ENCODE measurements at regions not wholly inside any gene's neighbourhood (a gene's known extent, or its start where the extent isn't known, plus 50 kb on each side); places are given as distances from the start of the nearest gene placed in this dataset.
"Not testable (repeated sequence)": the region's sequence is repeated elsewhere in the genome, so short reads cannot be mapped to it uniquely, and the experiment has no call there.

DNA sequence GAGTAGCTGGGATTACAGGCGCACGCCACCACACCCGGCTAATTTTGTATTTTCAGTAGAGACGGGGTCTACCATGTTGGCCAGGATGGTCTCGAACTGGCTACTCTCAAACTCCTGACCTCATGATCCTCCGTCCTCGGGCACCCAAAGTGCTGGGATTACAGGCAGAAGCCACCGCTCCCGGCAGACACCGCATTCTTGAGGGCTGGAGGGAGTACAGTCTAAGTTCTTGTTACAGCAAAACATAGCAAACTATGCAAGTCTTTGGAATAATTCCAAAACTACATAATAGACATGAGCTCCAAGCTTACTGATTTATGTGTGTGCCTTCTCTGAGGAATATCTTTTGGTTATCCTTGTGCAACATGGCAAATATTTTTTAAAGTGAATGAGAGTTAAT lies 299.1 kb upstream of the ZNF658 start:
- WGBS, 2 donors (ENCODE audit: low coverage in 1 of 2): 59% methylated on average over 7 of the region's 10 CpGs; no CpG with 5 or more reads in 1 of the 2 donors
- H3K27me3 ChIP-seq, ATAC-seq, H3K4me1 ChIP-seq, H3K4me3 ChIP-seq, H3K36me3 ChIP-seq, H3K27ac ChIP-seq, H3K9me3 ChIP-seq: not testable (repeated sequence)

DNA sequence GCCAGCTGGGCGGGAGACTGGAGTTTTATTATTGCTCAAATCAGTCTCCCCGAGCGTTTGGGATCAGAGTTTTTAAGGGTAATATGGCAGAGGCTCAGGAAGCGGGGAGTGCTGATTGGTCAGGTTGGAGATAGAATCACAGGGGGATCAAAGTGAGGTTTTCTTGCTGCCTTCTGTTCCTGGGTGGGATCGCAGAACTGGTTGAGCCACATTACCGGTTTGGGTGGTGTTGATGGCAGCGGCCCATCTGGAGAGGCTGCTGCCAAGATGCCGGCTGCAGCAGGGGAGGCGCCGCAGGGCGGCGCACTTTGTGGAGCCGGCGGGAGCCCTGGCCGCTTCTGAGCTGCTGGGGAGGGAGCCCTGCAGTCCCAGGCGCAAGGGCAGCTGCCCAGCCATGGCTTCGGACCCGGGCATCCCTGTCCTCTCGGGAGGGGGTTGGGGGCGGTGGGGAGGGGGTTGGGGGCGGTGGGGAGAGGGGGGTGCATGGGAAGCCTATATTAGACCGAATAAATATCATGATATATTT lies 268.9 kb upstream of the ZNF658 start:
- H3K27me3 ChIP-seq, H3K27ac ChIP-seq, H3K4me3 ChIP-seq, H3K36me3 ChIP-seq, H3K9me3 ChIP-seq, H3K4me1 ChIP-seq, ATAC-seq: not testable (repeated sequence)
- WGBS, 2 donors (ENCODE audit: low coverage in 1 of 2): no CpG with 5 or more reads among the region's 22 CpGs

DNA sequence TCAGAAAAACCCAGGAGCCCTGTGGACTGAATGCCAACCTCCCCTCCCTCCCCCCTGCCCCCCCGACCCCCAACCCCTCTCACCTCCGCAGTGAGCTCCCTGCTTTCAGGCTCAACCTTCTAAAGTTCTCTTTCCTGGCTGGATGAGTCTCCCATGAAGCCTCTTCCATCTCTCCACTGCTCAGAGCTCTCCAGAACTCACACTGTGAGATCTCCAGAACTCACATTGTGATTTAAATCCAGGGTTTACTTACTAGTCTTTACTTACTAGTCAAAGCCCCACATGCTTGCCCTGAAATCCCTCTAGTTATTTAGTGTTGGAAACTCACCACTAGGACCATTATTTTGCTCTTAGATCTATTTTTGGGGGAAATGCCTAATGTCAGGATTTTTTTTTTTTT lies 252.8 kb upstream of the ZNF658 start:
- H3K9me3 ChIP-seq, ATAC-seq, H3K27ac ChIP-seq, H3K4me1 ChIP-seq, H3K27me3 ChIP-seq, H3K4me3 ChIP-seq, H3K36me3 ChIP-seq: not testable (repeated sequence)
- no CpG with 5 or more reads among the region's 2 CpGs for WGBS, 2 donors (ENCODE audit: low coverage in 1 of 2)

DNA sequence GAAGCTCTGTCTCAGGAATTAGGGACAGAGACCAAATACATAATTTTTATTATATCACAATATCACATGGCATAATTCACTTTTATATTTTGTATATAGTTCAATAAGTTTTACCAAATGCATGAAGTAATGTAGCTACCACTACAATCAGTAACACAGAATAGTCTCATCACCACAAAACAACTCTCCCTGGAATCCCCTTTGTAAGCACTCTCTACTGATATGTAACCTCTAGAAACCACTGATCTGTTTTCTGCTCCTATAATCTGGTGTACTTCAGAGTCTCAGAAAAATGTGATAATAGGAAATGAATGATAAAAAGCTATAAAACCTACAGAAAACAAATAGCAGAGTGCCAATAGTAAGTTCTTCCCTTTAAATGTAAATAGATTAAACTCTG lies 210.3 kb upstream of the ZNF658 start:
- not testable (repeated sequence) for H3K9me3 ChIP-seq, H3K4me1 ChIP-seq, H3K27me3 ChIP-seq, ATAC-seq, H3K4me3 ChIP-seq, H3K36me3 ChIP-seq, H3K27ac ChIP-seq

DNA sequence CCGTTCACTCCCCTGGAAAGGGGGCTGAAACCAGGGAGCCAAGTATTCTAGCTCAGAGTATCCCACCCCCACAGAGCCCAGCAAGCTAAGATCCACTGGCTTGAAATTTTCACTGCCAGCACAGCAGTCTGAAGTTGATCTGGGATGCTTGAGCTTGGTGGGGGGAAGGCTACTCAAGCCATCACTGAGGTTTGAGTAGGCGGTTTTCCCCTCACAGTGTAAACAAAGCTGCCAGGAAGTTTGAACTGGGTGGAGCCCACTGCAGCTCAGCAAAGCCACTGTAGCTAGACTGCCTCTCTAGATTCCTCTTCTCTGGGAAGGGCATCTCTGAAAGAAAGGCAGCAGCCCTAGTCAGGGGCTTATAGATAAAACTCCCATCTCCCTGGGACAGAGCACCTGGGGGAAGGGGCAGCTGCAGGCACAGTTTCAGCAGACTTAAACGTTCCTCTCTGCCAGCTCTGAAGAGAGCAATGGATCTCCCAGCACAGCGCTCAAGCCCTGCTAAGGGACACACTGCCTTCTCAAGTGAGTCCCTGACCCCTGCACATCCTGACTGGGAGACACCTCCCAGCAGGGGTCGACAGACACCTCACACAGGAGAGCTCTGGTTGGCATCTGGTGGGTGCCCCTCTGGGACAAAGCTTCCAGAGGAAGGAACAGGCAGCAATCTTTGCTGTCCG lies 204.8 kb upstream of the ZNF658 start:
- not testable (repeated sequence) for H3K4me3 ChIP-seq, H3K4me1 ChIP-seq, H3K27ac ChIP-seq, H3K36me3 ChIP-seq, H3K27me3 ChIP-seq, ATAC-seq, H3K9me3 ChIP-seq
- no CpG with 5 or more reads among the region's 6 CpGs for WGBS, 2 donors (ENCODE audit: low coverage in 1 of 2)

DNA sequence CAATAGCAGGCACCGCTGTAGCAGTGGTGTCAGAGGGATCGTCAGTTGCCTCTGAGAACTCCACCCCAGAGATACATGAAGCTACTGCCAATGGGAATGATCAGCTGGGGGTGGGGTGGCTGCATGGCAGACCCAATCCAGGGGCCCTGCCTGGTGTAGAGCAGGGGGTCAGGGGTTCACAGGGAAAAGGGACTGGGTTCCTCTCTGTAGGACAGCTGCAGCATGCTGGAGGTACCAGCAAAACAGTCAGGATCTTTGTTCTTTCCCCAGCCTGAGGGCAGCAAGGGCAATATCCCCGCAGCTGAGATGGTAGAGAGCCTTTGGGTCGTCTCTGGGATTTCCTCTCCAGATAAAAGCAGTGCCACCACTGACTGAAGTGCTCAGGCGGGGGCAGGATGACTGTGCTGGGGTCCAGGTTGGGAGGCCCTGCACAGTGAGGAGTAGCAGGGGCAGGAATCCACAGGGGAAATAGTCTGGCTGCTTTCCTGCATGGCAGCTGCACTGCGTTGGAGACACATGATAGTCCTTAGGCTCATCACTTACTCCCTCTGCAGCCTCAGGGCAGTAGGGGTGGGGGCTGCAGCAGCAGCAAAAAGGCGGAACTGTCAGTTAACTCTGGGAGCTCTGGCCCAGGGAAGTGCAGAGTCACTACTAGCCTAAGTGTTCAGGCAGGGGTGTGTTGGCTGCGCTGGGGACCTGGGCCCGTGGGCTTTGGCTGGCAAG lies 203.0 kb upstream of the ZNF658 start:
- not testable (repeated sequence) for ATAC-seq, H3K27ac ChIP-seq, H3K4me3 ChIP-seq, H3K36me3 ChIP-seq, H3K27me3 ChIP-seq, H3K4me1 ChIP-seq, H3K9me3 ChIP-seq
- WGBS, 2 donors (ENCODE audit: low coverage in 1 of 2): no CpG with 5 or more reads among the region's 9 CpGs

DNA sequence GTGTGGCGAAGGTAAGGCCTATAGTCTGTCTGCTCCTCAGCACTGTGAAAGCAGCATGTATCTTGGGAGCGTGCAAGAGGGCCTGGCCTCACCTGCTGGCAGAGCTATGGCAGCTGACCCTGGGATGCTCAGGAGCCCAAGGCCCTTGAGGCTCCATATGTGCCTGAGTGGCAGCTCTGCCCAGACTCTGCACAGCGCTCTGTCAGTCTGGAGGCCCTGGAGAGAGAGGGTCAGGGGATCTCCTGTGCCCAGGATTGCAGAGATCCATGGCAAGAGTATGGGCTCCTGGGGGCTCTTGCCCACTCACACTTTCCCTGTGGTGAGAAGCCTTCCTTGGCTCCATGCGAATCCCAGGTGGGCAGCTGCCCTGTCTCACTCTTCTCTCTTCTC lies 202.5 kb upstream of the ZNF658 start:
- not testable (repeated sequence) for H3K4me1 ChIP-seq, H3K4me3 ChIP-seq, H3K36me3 ChIP-seq, H3K27me3 ChIP-seq, ATAC-seq, H3K27ac ChIP-seq, H3K9me3 ChIP-seq
- no CpG with 5 or more reads among the region's 4 CpGs for WGBS, 2 donors (ENCODE audit: low coverage in 1 of 2)

DNA sequence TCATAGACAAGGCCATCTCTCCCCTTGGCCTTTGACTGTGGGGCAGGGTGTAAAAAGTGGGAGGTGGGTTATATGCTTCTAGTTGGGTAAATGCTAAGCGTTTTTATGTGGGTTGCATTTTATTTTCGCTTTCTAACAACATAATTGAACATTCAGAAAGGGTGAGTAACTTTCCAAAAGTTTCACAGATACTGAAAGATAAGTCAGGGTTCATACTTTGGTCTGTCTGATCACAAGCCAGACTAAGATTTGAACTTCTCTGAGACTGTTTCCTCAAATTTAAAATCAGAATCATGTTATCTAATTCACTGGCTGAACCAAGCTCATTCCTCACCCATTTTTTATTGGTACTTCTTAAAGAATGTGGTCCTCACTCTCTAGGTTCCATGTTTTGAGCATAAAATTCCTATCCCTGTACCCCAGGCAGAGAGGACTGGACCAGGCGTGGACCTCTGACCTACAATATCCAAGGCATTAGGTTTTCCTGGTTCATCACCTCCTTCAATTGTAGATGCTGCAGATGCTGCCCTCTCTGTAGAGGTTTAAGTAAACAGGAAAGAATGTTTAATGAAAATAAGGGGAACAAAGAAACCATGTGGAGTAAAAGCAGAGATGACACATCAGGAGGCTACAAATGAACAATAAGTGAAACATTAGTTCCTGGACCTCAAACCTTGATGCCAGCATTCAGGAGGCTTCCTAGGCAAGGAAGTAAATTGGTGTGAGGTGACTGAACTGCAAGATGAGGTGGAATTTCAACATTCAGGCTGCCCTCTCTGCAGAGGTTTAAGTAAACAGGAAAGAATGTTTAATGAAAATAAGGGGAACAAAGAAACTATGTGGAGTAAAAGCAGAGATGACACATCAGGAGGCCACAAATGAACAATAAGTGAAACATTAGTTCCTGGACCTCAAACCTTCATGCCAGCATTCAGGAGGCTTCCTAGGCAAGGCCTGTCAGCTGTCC lies 198.8 kb upstream of the ZNF658 start:
- not testable (repeated sequence) for H3K36me3 ChIP-seq, ATAC-seq, H3K9me3 ChIP-seq, H3K4me1 ChIP-seq, H3K27ac ChIP-seq, H3K27me3 ChIP-seq, H3K4me3 ChIP-seq
- no CpG with 5 or more reads among the region's 3 CpGs for WGBS, 2 donors (ENCODE audit: low coverage in 1 of 2)

DNA sequence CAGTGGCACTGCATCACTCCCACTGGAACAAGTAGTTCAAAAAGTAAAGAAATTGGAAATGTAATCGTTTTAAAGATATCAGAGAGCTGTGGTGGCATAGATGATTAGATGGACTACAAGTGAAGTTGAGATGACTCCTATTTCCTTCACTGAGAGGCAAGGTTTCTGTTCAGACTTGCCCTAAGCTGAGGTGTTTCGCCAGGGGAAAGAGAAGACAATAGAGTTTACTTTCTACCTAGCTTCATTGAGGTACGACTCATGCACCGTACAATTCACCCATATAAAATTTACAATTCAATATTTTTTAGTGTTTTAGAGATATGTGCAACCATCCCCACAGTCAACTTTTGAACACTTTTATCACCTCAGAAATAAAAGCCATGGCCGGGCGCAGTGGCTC lies 189.0 kb upstream of the ZNF658 start:
- H3K27me3 ChIP-seq, ATAC-seq, H3K4me1 ChIP-seq, H3K4me3 ChIP-seq, H3K9me3 ChIP-seq, H3K27ac ChIP-seq, H3K36me3 ChIP-seq: not testable (repeated sequence)
- no CpG with 5 or more reads among the region's 6 CpGs for WGBS, 2 donors (ENCODE audit: low coverage in 1 of 2)

DNA sequence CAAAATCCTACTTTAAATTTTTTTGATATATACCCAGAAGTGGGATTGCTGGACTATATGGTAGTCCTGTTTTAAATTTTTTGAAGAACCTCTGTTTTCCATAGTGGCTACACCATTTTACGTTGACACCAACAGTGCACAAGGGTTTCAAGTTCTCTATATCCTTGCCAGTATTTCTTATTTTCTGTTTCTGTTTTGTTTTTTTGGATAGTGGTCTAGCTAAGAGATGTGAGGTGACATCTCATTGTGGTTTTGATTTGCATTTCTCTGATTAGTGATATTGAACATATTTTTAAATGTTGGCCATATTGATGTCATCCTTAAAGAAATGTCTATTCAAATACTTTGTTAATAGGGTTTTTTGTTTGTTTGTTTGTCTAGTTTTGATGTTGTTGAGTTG lies 187.7 kb upstream of the ZNF658 start:
- H3K27me3 ChIP-seq, H3K9me3 ChIP-seq, ATAC-seq, H3K36me3 ChIP-seq, H3K4me3 ChIP-seq, H3K27ac ChIP-seq, H3K4me1 ChIP-seq: not testable (repeated sequence)
- WGBS, 2 donors (ENCODE audit: low coverage in 1 of 2): no CpG with 5 or more reads among the region's 1 CpG

DNA sequence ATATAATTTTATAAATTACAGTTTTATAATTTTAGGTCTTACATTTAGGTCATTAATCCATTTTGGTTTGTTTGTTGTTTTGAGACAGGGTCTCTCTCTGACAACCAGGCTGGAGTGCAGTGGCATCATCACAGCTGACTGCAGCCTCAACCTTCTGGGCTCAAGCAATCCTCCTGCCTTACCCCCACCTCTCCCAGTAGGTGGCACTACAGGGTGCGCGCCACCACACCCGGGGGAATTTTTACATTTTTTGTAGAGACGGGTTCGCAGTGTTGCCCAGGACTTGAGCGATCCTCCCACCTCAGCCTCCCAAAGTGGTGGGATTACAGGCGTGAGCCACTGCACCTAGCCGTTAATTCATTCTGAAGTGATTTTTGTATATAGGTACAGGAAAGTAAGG lies 187.0 kb upstream of the ZNF658 start:
- not testable (repeated sequence) for H3K27ac ChIP-seq, H3K4me3 ChIP-seq, ATAC-seq, H3K4me1 ChIP-seq, H3K36me3 ChIP-seq, H3K27me3 ChIP-seq, H3K9me3 ChIP-seq
- no CpG with 5 or more reads among the region's 8 CpGs for WGBS, 2 donors (ENCODE audit: low coverage in 1 of 2)

DNA sequence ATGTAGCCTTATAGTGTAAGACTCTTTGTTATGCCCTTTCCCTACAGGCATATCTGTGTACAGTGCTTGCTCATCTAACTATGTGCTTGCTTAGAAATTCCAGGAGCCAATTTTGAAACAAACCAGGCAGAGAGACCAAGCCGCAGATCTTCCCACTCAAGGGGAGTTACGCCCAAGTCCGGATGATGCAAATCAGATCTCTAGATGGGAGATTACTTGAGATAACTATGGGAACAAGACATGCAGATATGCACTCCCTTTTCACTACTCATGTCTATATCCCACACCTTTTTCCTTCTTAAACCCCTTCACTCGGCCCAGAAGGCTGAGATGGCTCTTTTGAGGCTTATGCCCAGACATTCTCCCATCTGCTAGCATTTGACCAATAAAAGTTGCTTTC lies 179.7 kb upstream of the ZNF658 start:
- WGBS, 2 donors (ENCODE audit: low coverage in 1 of 2): no CpG with 5 or more reads among the region's 4 CpGs
- ATAC-seq, H3K27me3 ChIP-seq: not testable (repeated sequence)

DNA sequence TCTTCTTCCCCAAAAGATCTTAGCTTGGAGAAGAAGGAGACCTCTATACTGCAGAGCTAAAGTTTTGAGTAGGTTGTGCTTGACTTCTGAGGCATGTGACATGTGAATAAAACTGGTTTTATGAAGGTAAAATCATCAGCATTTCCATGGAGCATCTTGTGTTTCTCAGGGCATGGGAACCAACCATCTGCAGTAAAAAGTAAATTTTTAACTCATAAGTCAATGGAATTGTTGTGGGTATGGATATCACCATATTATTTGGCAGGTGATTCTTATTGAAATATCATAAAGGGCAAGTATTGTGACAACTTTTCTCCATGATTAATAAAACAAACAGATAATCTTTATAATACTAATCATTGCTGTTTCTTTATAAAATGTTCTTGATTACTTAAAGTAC lies 173.0 kb upstream of the ZNF658 start:
- H3K4me3 ChIP-seq, H3K27ac ChIP-seq, ATAC-seq, H3K4me1 ChIP-seq, H3K27me3 ChIP-seq, H3K9me3 ChIP-seq, H3K36me3 ChIP-seq: not testable (repeated sequence)

More for the DNA sequence above, 179.7 kb upstream of the ZNF658 start:
- not testable (repeated sequence) for H3K36me3 ChIP-seq, H3K4me3 ChIP-seq, H3K4me1 ChIP-seq, H3K27ac ChIP-seq, H3K9me3 ChIP-seq

Measured in gastroesophageal sphincter (tissue), 4 donors.